K562 (cell line): ENCODE measurements at regions not wholly inside any gene's neighbourhood (a gene's known extent, or its start where the extent isn't known, plus 50 kb on each side); places are given as distances from the start of the nearest gene placed in this dataset.

Experiments used
- ATAC-seq: fragments of 200-7000 bp; cut with Tn5 transposase; 3 replicates; pipeline ENCODE4 v1.9.1; 2020; ENCODE audit warnings: moderate library complexity
- BruUV-seq: library from RNA; stranded (reverse); fragments of 400-500 nt; replicated peaks from 2 replicates; lab custom pipeline; 2021; lab: Mats Ljungman, UMichigan
- CTCF ChIA-PET: fragments of 300-600 bp; formaldehyde crosslinking; extraction: SDS; loops from one replicate; lab custom pipeline; 2021; ENCODE audit warnings: low intra/inter-chr PET ratio; lab: Yijun Ruan, JAX
- POLR2A ChIA-PET: fragments of 300-600, 350-650 bp; sonication (Branson Sonifier 250); formaldehyde crosslinking; extraction: SDS; loops from one replicate; lab custom pipeline; 2021; ENCODE audit warnings: antibody characterized with exemption, inconsistent platforms; lab: Yijun Ruan, JAX
- DNase-seq, 4 experiments: peaks; one replicate each; pipeline versions ENCODE4 v3.0.0 to v3.0.0-alpha.2; 2011 to 2018; ENCODE audit warnings: low spot score in 3 of 4, mixed read lengths in 3 of 4; ENCODE audit errors: extremely low read depth in 1 of 4
- FAIRE-seq: peaks from 2 replicates; lab custom pipeline; 2011; peaks lifted over from hg19 to GRCh38; lab: Jason Lieb, UNC
- H2AFZ ChIP-seq: 2 replicates; pipeline ENCODE4 v1.6.0; 2011; ENCODE audit warnings: low read depth, low read length, control low read depth, inconsistent platforms
- H3K27ac ChIP-seq: fragments of 200-600 bp; 3 replicates; pipeline ENCODE4 v1.8.0; 2011; ENCODE audit warnings: low read depth, mild to moderate bottlenecking, control low read depth, inconsistent platforms, low read length, moderate library complexity, mixed read lengths; ENCODE audit errors: extremely low read depth
- H3K27me3 ChIP-seq, 2 experiments: fragments of 300-600 bp in 1 of 2; 2 replicates in 1 of 2; 3 replicates in 1 of 2; pipeline versions ENCODE4 v1.6.0 to v1.8.0; 2011; ENCODE audit warnings: inconsistent platforms in 2 of 2, low read length in 2 of 2, mild to moderate bottlenecking in 1 of 2, mixed read lengths in 1 of 2, moderate library complexity in 1 of 2; ENCODE audit not compliant: control insufficient read depth in 2 of 2, insufficient read depth in 2 of 2
- H3K36me3 ChIP-seq: fragments of 300-600 bp; 3 replicates; pipeline ENCODE4 v1.8.0; 2011; ENCODE audit warnings: mild to moderate bottlenecking, low read length, inconsistent platforms; ENCODE audit not compliant: control insufficient read depth, insufficient read depth
- H3K4me1 ChIP-seq, 2 experiments: fragments of 200-600 bp in 1 of 2; replicated peaks in 1 of 2; 2 replicates in 1 of 2; 3 replicates in 1 of 2; pipeline versions ENCODE4 v1.5.1 to v1.8.0; 2011; ENCODE audit warnings: inconsistent platforms in 2 of 2, low read length in 2 of 2, mild to moderate bottlenecking in 1 of 2, mixed read lengths in 1 of 2, moderate library complexity in 1 of 2; ENCODE audit not compliant: control insufficient read depth in 2 of 2, insufficient read depth in 2 of 2
- H3K4me2 ChIP-seq: 2 replicates; pipeline ENCODE4 v1.6.1; 2011; ENCODE audit warnings: low read length, control low read depth, inconsistent platforms, mixed read lengths; ENCODE audit not compliant: insufficient read depth
- H3K4me3 ChIP-seq: fragments of 200-600 bp; sonication (generic), shearing (Covaris generic); 2 replicates; pipeline ENCODE4 v1.5.1; 2016; ENCODE audit warnings: control low read depth, inconsistent platforms
- H3K79me2 ChIP-seq: fragments of 200-600 bp; 3 replicates; pipeline ENCODE4 v1.8.0; 2011; ENCODE audit warnings: low read length, inconsistent platforms; ENCODE audit not compliant: control insufficient read depth, insufficient read depth
- H3K9ac ChIP-seq, 2 experiments: 2 replicates each; pipeline versions ENCODE4 v1.6.0 to v1.6.1; 2011; ENCODE audit warnings: low read depth in 2 of 2, low read length in 2 of 2, control low read depth in 1 of 2, inconsistent platforms in 1 of 2, mild to moderate bottlenecking in 1 of 2, mixed read lengths in 1 of 2; ENCODE audit not compliant: insufficient read depth in 1 of 2
- H3K9me1 ChIP-seq: one replicate; pipeline ENCODE4 v1.6.0; 2011; ENCODE audit warnings: inconsistent platforms, mild to moderate bottlenecking, low read length, moderate library complexity; ENCODE audit not compliant: control insufficient read depth, insufficient read depth
- H3K9me3 ChIP-seq: replicated peaks from 2 replicates; pipeline ENCODE4 v1.5.1; 2011; ENCODE audit warnings: low read depth, low read length, inconsistent platforms; ENCODE audit not compliant: control insufficient read depth, insufficient read depth
- H4K20me1 ChIP-seq: replicated peaks from 2 replicates; pipeline ENCODE4 v1.6.1; 2011; ENCODE audit warnings: low read length, inconsistent platforms, mixed read lengths; ENCODE audit not compliant: control insufficient read depth, insufficient read depth
- BRD9 ChIP-seq: fragments of 450-650 bp; IDR thresholded peaks from 2 replicates; pipeline ENCODE4 v1.6.1; 2018; ENCODE audit warnings: low read depth; ENCODE audit not compliant: partially characterized antibody
- HNRNPLL ChIP-seq: fragments of 200-400 bp; formaldehyde crosslinking; IDR thresholded peaks from 2 replicates; pipeline ENCODE4 v1.6.1; 2017; ENCODE audit warnings: low read length, low read depth, mild to moderate bottlenecking; ENCODE audit not compliant: poor library complexity, severe bottlenecking
- KHSRP ChIP-seq: fragments of 450-650 bp; IDR thresholded peaks from 2 replicates; pipeline ENCODE4 v1.6.1; 2017
- MTF1 ChIP-seq: fragments of 250-450 bp; sonication (Bioruptor Pico); IDR thresholded peaks from 2 replicates; pipeline ENCODE4 v1.9.0; 2021; ENCODE audit warnings: moderate library complexity, mild to moderate bottlenecking, inconsistent platforms, borderline replicate concordance
- MXD1 ChIP-seq: fragments of 250-450 bp; sonication (Bioruptor Pico); IDR thresholded peaks from 2 replicates; pipeline ENCODE4 v1.8.0; 2021; ENCODE audit warnings: borderline replicate concordance, mild to moderate bottlenecking, moderate library complexity; ENCODE audit not compliant: poor library complexity, severe bottlenecking
- RBM39 ChIP-seq: fragments of 200-400 bp; formaldehyde crosslinking; optimal IDR thresholded peaks from 2 replicates; pipeline ENCODE3; 2018; ENCODE audit warnings: low read depth, low read length
- ZNF785 ChIP-seq: fragments of 250-450 bp; sonication (Bioruptor Pico); IDR thresholded peaks from 2 replicates; pipeline ENCODE4 v1.4.0; 2020; ENCODE audit warnings: mild to moderate bottlenecking
- WGBS: fragments of 100-300 bp; shearing (Covaris generic); methylation state at CpG from one replicate; pipeline ENCODE4 v1.1.6; 2016; ENCODE audit warnings: low coverage, mixed read lengths; ENCODE audit not compliant: insufficient coverage; ENCODE audit errors: missing lambda C conversion rate; 5-methylcytosine and 5-hydroxymethylcytosine counted together
- in situ Hi-C: fragments of 300-500 bp; cut with MboI; formaldehyde crosslinking; loops from 4 replicates; pipeline ENCODE4 v1.15.0; 2018; ENCODE audit warnings: inconsistent platforms, mixed read lengths
- intact Hi-C: fragments of 100-400 bp; cut with micrococcal nuclease; formaldehyde crosslinking; loops from 2 replicates; pipeline ENCODE4 v1.14.2; 2022

GRCh38 chr20:29409833-29410805 lies 1847.3 kb upstream of the DEFB115 start:
- Histone ChIP-seq H3K4me1 (no peaks in the 10 kb centered on the region), H3K36me3 (no peaks in the 10 kb centered on the region)
- WGBS = 5% methylated on average over 52 of the region's 57 CpGs
- no peak for TF ChIP-seq KHSRP
- TF ChIP-seq MXD1 = no peak
- no peak for TF ChIP-seq HNRNPLL
- no peak for TF ChIP-seq ZNF785
- no peak for TF ChIP-seq MTF1 (CRISPR knock-in tag)
- no peak for TF ChIP-seq BRD9
- no peak for TF ChIP-seq RBM39
- TF ChIP-seq, all 486 proteins: peak for 0
- H3K4me2 ChIP-seq = no peak overlapping the region
- ATAC-seq = no peak
- H3K9ac ChIP-seq = no peak overlapping the region
- H4K20me1 ChIP-seq = no peaks in the 10 kb centered on the region
- H3K27ac ChIP-seq = no peak overlapping the region
- H2AFZ ChIP-seq = no peak overlapping the region
- POLR2A ChIA-PET = no interaction called here
- no peak for DNase-seq
- H3K79me2 ChIP-seq = no peaks in the 10 kb centered on the region
- CTCF ChIA-PET = no interaction called here
- FAIRE-seq = no peak
- no peaks in the 10 kb centered on the region; a peak in 1 of 5 replicates for H3K27me3 ChIP-seq
- BruUV-seq = no TSS peak
- intact Hi-C loops (no loop called here), in situ Hi-C loops (no loop called here)
- no peaks in the 10 kb centered on the region for H3K9me1 ChIP-seq
- no peaks in the 10 kb centered on the region for H3K9me3 ChIP-seq
- no peak overlapping the region for H3K4me3 ChIP-seq
